K562 (cell line): ENCODE measurements at regions not wholly inside any gene's neighbourhood (a gene's known extent, or its start where the extent isn't known, plus 50 kb on each side); places are given as distances from the start of the nearest gene placed in this dataset.

Experiments used
- ATAC-seq: fragments of 200-7000 bp; cut with Tn5 transposase; 3 replicates; pipeline ENCODE4 v1.9.1; 2020; ENCODE audit warnings: moderate library complexity
- BruUV-seq: library from RNA; stranded (reverse); fragments of 400-500 nt; replicated peaks from 2 replicates; lab custom pipeline; 2021; lab: Mats Ljungman, UMichigan
- CTCF ChIA-PET: fragments of 300-600 bp; formaldehyde crosslinking; extraction: SDS; loops from one replicate; lab custom pipeline; 2021; ENCODE audit warnings: low intra/inter-chr PET ratio; lab: Yijun Ruan, JAX
- POLR2A ChIA-PET: fragments of 300-600, 350-650 bp; sonication (Branson Sonifier 250); formaldehyde crosslinking; extraction: SDS; loops from one replicate; lab custom pipeline; 2021; ENCODE audit warnings: antibody characterized with exemption, inconsistent platforms; lab: Yijun Ruan, JAX
- DNase-seq, 4 experiments: peaks; one replicate each; pipeline versions ENCODE4 v3.0.0 to v3.0.0-alpha.2; 2011 to 2018; ENCODE audit warnings: low spot score in 3 of 4, mixed read lengths in 3 of 4; ENCODE audit errors: extremely low read depth in 1 of 4
- FAIRE-seq: peaks from 2 replicates; lab custom pipeline; 2011; peaks lifted over from hg19 to GRCh38; lab: Jason Lieb, UNC
- H2AFZ ChIP-seq: 2 replicates; pipeline ENCODE4 v1.6.0; 2011; ENCODE audit warnings: low read depth, low read length, control low read depth, inconsistent platforms
- H3K27ac ChIP-seq: fragments of 200-600 bp; 3 replicates; pipeline ENCODE4 v1.8.0; 2011; ENCODE audit warnings: low read depth, mild to moderate bottlenecking, control low read depth, inconsistent platforms, low read length, moderate library complexity, mixed read lengths; ENCODE audit errors: extremely low read depth
- H3K27me3 ChIP-seq, 2 experiments: fragments of 300-600 bp in 1 of 2; 2 replicates in 1 of 2; 3 replicates in 1 of 2; pipeline versions ENCODE4 v1.6.0 to v1.8.0; 2011; ENCODE audit warnings: inconsistent platforms in 2 of 2, low read length in 2 of 2, mild to moderate bottlenecking in 1 of 2, mixed read lengths in 1 of 2, moderate library complexity in 1 of 2; ENCODE audit not compliant: control insufficient read depth in 2 of 2, insufficient read depth in 2 of 2
- H3K36me3 ChIP-seq: fragments of 300-600 bp; 3 replicates; pipeline ENCODE4 v1.8.0; 2011; ENCODE audit warnings: mild to moderate bottlenecking, low read length, inconsistent platforms; ENCODE audit not compliant: control insufficient read depth, insufficient read depth
- H3K4me1 ChIP-seq, 2 experiments: fragments of 200-600 bp in 1 of 2; replicated peaks in 1 of 2; 2 replicates in 1 of 2; 3 replicates in 1 of 2; pipeline versions ENCODE4 v1.5.1 to v1.8.0; 2011; ENCODE audit warnings: inconsistent platforms in 2 of 2, low read length in 2 of 2, mild to moderate bottlenecking in 1 of 2, mixed read lengths in 1 of 2, moderate library complexity in 1 of 2; ENCODE audit not compliant: control insufficient read depth in 2 of 2, insufficient read depth in 2 of 2
- H3K4me2 ChIP-seq: 2 replicates; pipeline ENCODE4 v1.6.1; 2011; ENCODE audit warnings: low read length, control low read depth, inconsistent platforms, mixed read lengths; ENCODE audit not compliant: insufficient read depth
- H3K4me3 ChIP-seq: fragments of 200-600 bp; sonication (generic), shearing (Covaris generic); 2 replicates; pipeline ENCODE4 v1.5.1; 2016; ENCODE audit warnings: control low read depth, inconsistent platforms
- H3K79me2 ChIP-seq: fragments of 200-600 bp; 3 replicates; pipeline ENCODE4 v1.8.0; 2011; ENCODE audit warnings: low read length, inconsistent platforms; ENCODE audit not compliant: control insufficient read depth, insufficient read depth
- H3K9ac ChIP-seq, 2 experiments: 2 replicates each; pipeline versions ENCODE4 v1.6.0 to v1.6.1; 2011; ENCODE audit warnings: low read depth in 2 of 2, low read length in 2 of 2, control low read depth in 1 of 2, inconsistent platforms in 1 of 2, mild to moderate bottlenecking in 1 of 2, mixed read lengths in 1 of 2; ENCODE audit not compliant: insufficient read depth in 1 of 2
- H3K9me1 ChIP-seq: one replicate; pipeline ENCODE4 v1.6.0; 2011; ENCODE audit warnings: inconsistent platforms, mild to moderate bottlenecking, low read length, moderate library complexity; ENCODE audit not compliant: control insufficient read depth, insufficient read depth
- H3K9me3 ChIP-seq: replicated peaks from 2 replicates; pipeline ENCODE4 v1.5.1; 2011; ENCODE audit warnings: low read depth, low read length, inconsistent platforms; ENCODE audit not compliant: control insufficient read depth, insufficient read depth
- H4K20me1 ChIP-seq: replicated peaks from 2 replicates; pipeline ENCODE4 v1.6.1; 2011; ENCODE audit warnings: low read length, inconsistent platforms, mixed read lengths; ENCODE audit not compliant: control insufficient read depth, insufficient read depth
- RCOR1 ChIP-seq, 2 experiments: IDR thresholded peaks; 2 replicates each; pipeline ENCODE4 v1.6.1; 2012; ENCODE audit warnings: low read depth in 2 of 2, low read length in 2 of 2, borderline replicate concordance in 1 of 2, improper control_type of control experiment in 1 of 2
- RUNX1 ChIP-seq: sonication (generic); IDR thresholded peaks from 2 replicates; pipeline ENCODE4 v1.6.1; 2016; ENCODE audit warnings: antibody characterized with exemption, low read depth
- ZBTB1 ChIP-seq: sonication (generic); formaldehyde crosslinking; IDR thresholded peaks from 2 replicates; pipeline ENCODE4 v1.8.1; 2023; ENCODE audit warnings: missing genetic modification reagents, low read depth, mild to moderate bottlenecking, borderline replicate concordance
- ZKSCAN8 ChIP-seq: fragments of 200-800 bp; sonication (Bioruptor generic); IDR thresholded peaks from 2 replicates; pipeline ENCODE4 v1.6.1; 2016; ENCODE audit warnings: missing genetic modification characterization, missing compliant biosample characterization
- ZNF699 ChIP-seq: fragments of 250-450 bp; sonication (Bioruptor Pico); IDR thresholded peaks from 2 replicates; pipeline ENCODE4 v1.8.0; 2021; ENCODE audit warnings: mild to moderate bottlenecking, moderate library complexity; ENCODE audit not compliant: insufficient replicate concordance
- WGBS: fragments of 100-300 bp; shearing (Covaris generic); methylation state at CpG from one replicate; pipeline ENCODE4 v1.1.6; 2016; ENCODE audit warnings: low coverage, mixed read lengths; ENCODE audit not compliant: insufficient coverage; ENCODE audit errors: missing lambda C conversion rate; 5-methylcytosine and 5-hydroxymethylcytosine counted together
- in situ Hi-C: fragments of 300-500 bp; cut with MboI; formaldehyde crosslinking; loops from 4 replicates; pipeline ENCODE4 v1.15.0; 2018; ENCODE audit warnings: inconsistent platforms, mixed read lengths
- intact Hi-C: fragments of 100-400 bp; cut with micrococcal nuclease; formaldehyde crosslinking; loops from 2 replicates; pipeline ENCODE4 v1.14.2; 2022

GRCh38 chr2:41821167-41821566, 226.7 kb upstream of the PKDCC start:
- no peak overlapping the region for H3K4me2 ChIP-seq
- TF ChIP-seq ZBTB1 (no peak), RCOR1 (IDR thresholded peaks at IDR 0.05; ENCODE audit: borderline replicate concordance in 1 of 2, low read depth in 2 of 2, low read length in 2 of 2) (no peak), ZNF699 (no peak)
- TF ChIP-seq, all 486 proteins: peak for 0
- H3K4me3 ChIP-seq = no peak overlapping the region
- no peaks in the 10 kb centered on the region for H3K4me1 ChIP-seq
- H3K27me3 ChIP-seq = no peaks in the 10 kb centered on the region
- CTCF ChIA-PET = no interaction called here
- in situ Hi-C loops (no loop called here), intact Hi-C loops (no loop called here)
- 0% methylated on average over 2 of the region's 2 CpGs for WGBS
- FAIRE-seq = no peak
- H3K9me1 ChIP-seq = no peaks in the 10 kb centered on the region
- no peak overlapping the region for H3K9ac ChIP-seq
- no peak overlapping the region for H2AFZ ChIP-seq
- no peaks in the 10 kb centered on the region for H3K79me2 ChIP-seq
- no peak for ATAC-seq
- POLR2A ChIA-PET = interaction anchor here (0.6 kb wide), 1 partner anchor 10 kb away, joined by 3 read pairs; no protein-coding TSS in a partner anchor
- no peak for DNase-seq
- H3K9me3 ChIP-seq = no peaks in the 10 kb centered on the region
- BruUV-seq = no TSS peak
- no peaks in the 10 kb centered on the region for H4K20me1 ChIP-seq
- H3K27ac ChIP-seq = no peak overlapping the region
- H3K36me3 ChIP-seq = no peaks in the 10 kb centered on the region

GRCh38 chr2:41826921-41827320, 220.9 kb upstream of the PKDCC start:
- Histone ChIP-seq H3K9ac (no peak overlapping the region), H4K20me1 (no peaks in the 10 kb centered on the region), H3K9me3 (no peaks in the 10 kb centered on the region), H3K27ac (no peak overlapping the region), H3K36me3 (no peaks in the 10 kb centered on the region), H3K9me1 (no peaks in the 10 kb centered on the region), H3K4me1 (peaks cover 0 to 9% of the 10 kb centered on the region in 2 experiments; a peak in 2 of 5 replicates), H3K27me3 (no peaks in the 10 kb centered on the region), H2AFZ (no peak overlapping the region), H3K4me2 (no peak overlapping the region), H3K79me2 (no peaks in the 10 kb centered on the region), H3K4me3 (no peak overlapping the region)
- no peak for TF ChIP-seq RUNX1
- no peak for TF ChIP-seq ZKSCAN8 (CRISPR knock-in tag)
- POLR2A ChIA-PET = interaction anchor here (0.8 kb wide), 1 partner anchor 1970 kb away, joined by 4 read pairs; no protein-coding TSS in a partner anchor
- FAIRE-seq (no peak), DNase-seq (no peak), ATAC-seq (no peak)
- BruUV-seq = no TSS peak
- in situ Hi-C loops = no loop called here
- intact Hi-C loops = no loop called here
- CTCF ChIA-PET = no interaction called here
- WGBS = 0% methylated on average over 1 of the region's 1 CpG
